Neural cell (in vitro differentiated cells): ENCODE measurements at regions not wholly inside any gene's neighbourhood (a gene's known extent, or its start where the extent isn't known, plus 50 kb on each side); places are given as distances from the start of the nearest gene placed in this dataset.
"Not testable (repeated sequence)": the region's sequence is repeated elsewhere in the genome, so short reads cannot be mapped to it uniquely, and the experiment has no call there.

ENCODE experiments used
- H2AFZ ChIP-seq: fragments of 200-600, 300-800 bp; sonication (generic), shearing (Covaris generic); 2 replicates; pipeline ENCODE4 v1.6.0; 2014; ENCODE audit warnings: low read depth, mild to moderate bottlenecking, antibody characterized with exemption, low read length, moderate library complexity
- H3F3A ChIP-seq: fragments of 200-600 bp; shearing (Covaris generic); 2 replicates; pipeline ENCODE4 v1.6.1; 2016; ENCODE audit warnings: mild to moderate bottlenecking, moderate library complexity, mixed read lengths, antibody characterized with exemption, low read length; ENCODE audit not compliant: insufficient read depth, poor library complexity, severe bottlenecking
- H3K27ac ChIP-seq: fragments of 200-600, 300-800 bp; sonication (generic), shearing (Covaris generic); 2 replicates; pipeline ENCODE4 v1.5.1; 2014; ENCODE audit warnings: mild to moderate bottlenecking, low read length, moderate library complexity
- H3K27me3 ChIP-seq: fragments of 300-800, 200-600 bp; sonication (generic), shearing (Covaris generic); 2 replicates; pipeline ENCODE4 v1.6.0; 2014; ENCODE audit warnings: mild to moderate bottlenecking, low read depth, low read length, moderate library complexity; ENCODE audit not compliant: insufficient read depth
- H3K36me3 ChIP-seq: fragments of 300-800, 200-600 bp; sonication (generic), shearing (Covaris generic); 2 replicates; pipeline ENCODE4 v1.5.1; 2014; ENCODE audit warnings: mild to moderate bottlenecking, antibody characterized with exemption, low read length, moderate library complexity; ENCODE audit not compliant: insufficient read depth
- H3K4me2 ChIP-seq: fragments of 300-800, 200-600 bp; sonication (generic), shearing (Covaris generic); 2 replicates; pipeline ENCODE4 v1.6.0; 2014; ENCODE audit warnings: mild to moderate bottlenecking, low read length
- H3K4me3 ChIP-seq: fragments of 300-800, 200-600 bp; sonication (generic), shearing (Covaris generic); 2 replicates; pipeline ENCODE4 v1.5.1; 2014; ENCODE audit warnings: mild to moderate bottlenecking, low read length, moderate library complexity
- H3K79me2 ChIP-seq: fragments of 200-600 bp; shearing (Covaris generic); replicated peaks from 2 replicates; pipeline ENCODE4 v1.6.0; 2014; ENCODE audit warnings: mild to moderate bottlenecking, low read length, moderate library complexity; ENCODE audit not compliant: insufficient read depth
- H3K9ac ChIP-seq: fragments of 300-800, 200-600 bp; sonication (generic), shearing (Covaris generic); 2 replicates; pipeline ENCODE4 v1.6.1; 2016; ENCODE audit warnings: mild to moderate bottlenecking, low read length, mixed read lengths
- H3K9me2 ChIP-seq: fragments of 200-600 bp; shearing (Covaris generic); 2 replicates; pipeline ENCODE4 v1.6.1; 2016; ENCODE audit warnings: mild to moderate bottlenecking, low read length, mixed read lengths; ENCODE audit not compliant: insufficient read depth
- H3K9me3 ChIP-seq: fragments of 200-600, 300-800 bp; sonication (generic), shearing (Covaris generic); 2 replicates; pipeline ENCODE4 v1.6.1; 2016; ENCODE audit warnings: mild to moderate bottlenecking, mixed run types, low read length, moderate library complexity, mixed read lengths
- H4K20me1 ChIP-seq: fragments of 200-600 bp; shearing (Covaris generic); 2 replicates; pipeline ENCODE4 v1.6.1; 2016; ENCODE audit warnings: mild to moderate bottlenecking, mixed run types; ENCODE audit not compliant: insufficient read depth
- CTCF ChIP-seq: fragments of 450-650 bp; IDR thresholded peaks from 2 replicates; pipeline ENCODE4 v1.5.1; 2014; ENCODE audit warnings: antibody characterized with exemption, mild to moderate bottlenecking, moderate library complexity; ENCODE audit not compliant: poor library complexity, severe bottlenecking
- EP300 ChIP-seq: fragments of 450-650 bp; conservative IDR thresholded peaks from 2 replicates; pipeline ENCODE4 v1.6.1; 2014; ENCODE audit warnings: antibody characterized with exemption, mild to moderate bottlenecking, moderate library complexity; ENCODE audit not compliant: poor library complexity, severe bottlenecking
- EZH2 ChIP-seq: fragments of 200-600, 300-800 bp; shearing (Covaris generic), sonication (generic); IDR thresholded peaks from 2 replicates; pipeline ENCODE4 v1.6.1; 2014; ENCODE audit warnings: antibody characterized with exemption, low read length, borderline replicate concordance, mild to moderate bottlenecking; ENCODE audit not compliant: insufficient read depth, poor library complexity, severe bottlenecking
- MXI1 ChIP-seq: fragments of 450-650 bp; conservative IDR thresholded peaks from 2 replicates; pipeline ENCODE4 v1.6.1; 2014; ENCODE audit warnings: antibody characterized with exemption, mild to moderate bottlenecking; ENCODE audit not compliant: poor library complexity, severe bottlenecking
- POLR2AphosphoS5 ChIP-seq: IDR thresholded peaks from 2 replicates; pipeline ENCODE4 v1.6.1; 2012
- RAD21 ChIP-seq: fragments of 450-650 bp; conservative IDR thresholded peaks from 2 replicates; pipeline ENCODE4 v1.6.1; 2014; ENCODE audit warnings: antibody characterized with exemption, mild to moderate bottlenecking, moderate library complexity
- REST ChIP-seq: IDR thresholded peaks from 2 replicates; pipeline ENCODE4 v1.6.1; 2012; ENCODE audit warnings: borderline replicate concordance
- SMC3 ChIP-seq: fragments of 450-650 bp; conservative IDR thresholded peaks from 2 replicates; pipeline ENCODE4 v1.6.1; 2014; ENCODE audit warnings: antibody characterized with exemption, mild to moderate bottlenecking, moderate library complexity; ENCODE audit not compliant: poor library complexity
- TAF1 ChIP-seq: IDR thresholded peaks from 2 replicates; pipeline ENCODE4 v1.6.1; 2012; ENCODE audit warnings: low read depth

- Histone ChIP-seq H3K9ac (no peak overlapping the region), H3K27ac (no peak overlapping the region), H3K9me2 (no peaks in the 10 kb centered on the region), H3K4me2 (no peak overlapping the region), H3K79me2 (no peaks in the 10 kb centered on the region), H3F3A (no peaks in the 10 kb centered on the region), H3K36me3 (no peaks in the 10 kb centered on the region), H4K20me1 (no peaks in the 10 kb centered on the region), H3K4me3 (no peak overlapping the region), H3K27me3 (no peaks in the 10 kb centered on the region), H2AFZ (no peak overlapping the region), H3K9me3 (no peaks in the 10 kb centered on the region)
- no peak for TF ChIP-seq RAD21
Observed at GRCh38 chr16:5916711-5917191, 819.2 kb upstream of the EEF2KMT start.

- H3F3A ChIP-seq, result no peaks in the 10 kb centered on the region
- no peaks in the 10 kb centered on the region for H3K27me3 ChIP-seq
- H3K9ac ChIP-seq, result no peak overlapping the region
- H3K27ac ChIP-seq, result no peak overlapping the region
- TF ChIP-seq SMC3, result no peak
- TF ChIP-seq EZH2, result no peak
- no peak for TF ChIP-seq MXI1
- no peak for TF ChIP-seq POLR2AphosphoS5
- no peak for TF ChIP-seq REST
- no peak for TF ChIP-seq TAF1
- no peak for TF ChIP-seq RAD21
- no peak for TF ChIP-seq EP300
- TF ChIP-seq CTCF, result no peak
- no peaks in the 10 kb centered on the region for H3K9me2 ChIP-seq
- H3K36me3 ChIP-seq, result no peaks in the 10 kb centered on the region
- H3K4me3 ChIP-seq, result no peak overlapping the region
- H2AFZ ChIP-seq, result no peak overlapping the region
- H3K79me2 ChIP-seq, result no peaks in the 10 kb centered on the region
- H4K20me1 ChIP-seq, result no peaks in the 10 kb centered on the region
- no peak overlapping the region for H3K4me2 ChIP-seq
- H3K9me3 ChIP-seq, result no peaks in the 10 kb centered on the region
Observed at GRCh38 chr16:5911241-5911640, 813.6 kb upstream of the EEF2KMT start.

- not testable (repeated sequence) for H3K9ac ChIP-seq, H3K9me3 ChIP-seq, H3K36me3 ChIP-seq, H3F3A ChIP-seq, H3K27me3 ChIP-seq, H3K9me2 ChIP-seq, H3K4me2 ChIP-seq, H3K79me2 ChIP-seq, H4K20me1 ChIP-seq, H3K4me3 ChIP-seq, H2AFZ ChIP-seq, H3K27ac ChIP-seq
Observed at GRCh38 chr16:5909556-5909955, 812.0 kb upstream of the EEF2KMT start.
